ENCODE measurements at regions not wholly inside any gene's neighbourhood (a gene's known extent, or its start where the extent isn't known, plus 50 kb on each side); places are given as distances from the start of the nearest gene placed in this dataset.

DNA sequence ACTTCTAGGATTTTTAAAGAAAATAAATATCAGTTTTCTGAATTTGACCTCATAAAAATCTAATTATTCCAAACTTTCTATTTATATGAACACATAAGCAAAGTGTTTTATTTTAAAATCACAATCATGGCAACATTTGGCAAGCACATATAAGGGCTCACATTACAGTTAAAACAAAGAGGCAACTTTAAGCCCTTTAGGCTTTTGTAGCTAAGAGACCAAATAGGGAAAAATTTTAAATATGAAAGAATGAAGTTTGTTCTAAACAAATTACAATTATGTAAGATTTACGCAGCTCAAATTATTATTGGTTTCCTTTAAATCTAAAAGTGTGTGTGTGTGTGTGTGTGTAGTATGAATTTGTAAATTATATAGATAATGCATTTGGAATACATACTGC lies 267.0 kb downstream of the ZIC4 start:
- TF ChIP-seq, protein P1, sequence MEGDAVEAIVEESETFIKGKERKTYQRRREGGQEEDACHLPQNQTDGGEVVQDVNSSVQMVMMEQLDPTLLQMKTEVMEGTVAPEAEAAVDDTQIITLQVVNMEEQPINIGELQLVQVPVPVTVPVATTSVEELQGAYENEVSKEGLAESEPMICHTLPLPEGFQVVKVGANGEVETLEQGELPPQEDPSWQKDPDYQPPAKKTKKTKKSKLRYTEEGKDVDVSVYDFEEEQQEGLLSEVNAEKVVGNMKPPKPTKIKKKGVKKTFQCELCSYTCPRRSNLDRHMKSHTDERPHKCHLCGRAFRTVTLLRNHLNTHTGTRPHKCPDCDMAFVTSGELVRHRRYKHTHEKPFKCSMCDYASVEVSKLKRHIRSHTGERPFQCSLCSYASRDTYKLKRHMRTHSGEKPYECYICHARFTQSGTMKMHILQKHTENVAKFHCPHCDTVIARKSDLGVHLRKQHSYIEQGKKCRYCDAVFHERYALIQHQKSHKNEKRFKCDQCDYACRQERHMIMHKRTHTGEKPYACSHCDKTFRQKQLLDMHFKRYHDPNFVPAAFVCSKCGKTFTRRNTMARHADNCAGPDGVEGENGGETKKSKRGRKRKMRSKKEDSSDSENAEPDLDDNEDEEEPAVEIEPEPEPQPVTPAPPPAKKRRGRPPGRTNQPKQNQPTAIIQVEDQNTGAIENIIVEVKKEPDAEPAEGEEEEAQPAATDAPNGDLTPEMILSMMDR (IDR thresholded peaks at IDR 0.05; ENCODE audit: borderline replicate concordance, extremely low read depth, low read length, poor library complexity, severe bottlenecking), result no peak
- TF ChIP-seq EZH2 (IDR thresholded peaks at IDR 0.05; ENCODE audit: borderline replicate concordance, low read depth, low read length, severe bottlenecking), result no peak
